HEK293 (cell line): ENCODE measurements at regions not wholly inside any gene's neighbourhood (a gene's known extent, or its start where the extent isn't known, plus 50 kb on each side); places are given as distances from the start of the nearest gene placed in this dataset.

Experiments
- GLIS2 ChIP-seq: fragments of 450-650 bp; formaldehyde crosslinking; IDR thresholded peaks from 2 replicates; pipeline ENCODE4 v1.5.1; 2016; ENCODE audit warnings: missing biosample characterization, missing genetic modification characterization
- HOXA7 ChIP-seq: sonication (generic); formaldehyde crosslinking; IDR thresholded peaks from 2 replicates; pipeline ENCODE4 v1.8.1; 2022; ENCODE audit warnings: missing genetic modification reagents, borderline replicate concordance
- REPIN1 ChIP-seq: fragments of 450-650 bp; formaldehyde crosslinking; IDR thresholded peaks from 2 replicates; pipeline ENCODE4 v1.5.1; 2017; ENCODE audit warnings: missing biosample characterization, missing genetic modification characterization, low read depth
- SCRT2 ChIP-seq: fragments of 450-650 bp; formaldehyde crosslinking; IDR thresholded peaks from 2 replicates; pipeline ENCODE4 v1.5.1; 2016; ENCODE audit warnings: missing biosample characterization, missing genetic modification characterization
- TCF7L2 ChIP-seq: IDR thresholded peaks from 2 replicates; pipeline ENCODE4 v1.6.1; 2011; ENCODE audit warnings: low read depth, mild to moderate bottlenecking, inconsistent platforms, low read length, moderate library complexity, borderline replicate concordance
- ZBTB7A ChIP-seq: fragments of 450-650 bp; formaldehyde crosslinking; IDR thresholded peaks from 2 replicates; pipeline ENCODE4 v1.5.1; 2016; ENCODE audit warnings: low read depth, missing biosample characterization, missing genetic modification characterization
- ZNF10 ChIP-seq: fragments of 450-650 bp; formaldehyde crosslinking; IDR thresholded peaks from 2 replicates; pipeline ENCODE4 v1.5.1; 2017; ENCODE audit warnings: missing biosample characterization, missing genetic modification characterization
- ZNF202 ChIP-seq: fragments of 450-650 bp; formaldehyde crosslinking; IDR thresholded peaks from 2 replicates; pipeline ENCODE4 v1.5.1; 2016; ENCODE audit warnings: missing biosample characterization, missing genetic modification characterization, borderline replicate concordance
- ZNF302 ChIP-seq: fragments of 450-650 bp; formaldehyde crosslinking; IDR thresholded peaks from 2 replicates; pipeline ENCODE4 v1.5.1; 2016; ENCODE audit warnings: missing biosample characterization, missing genetic modification characterization, low read depth
- TF ChIP-seq, protein P1 (sequence below): fragments of 450-650 bp; formaldehyde crosslinking; IDR thresholded peaks from 2 replicates; pipeline ENCODE4 v1.5.1; 2016; ENCODE audit warnings: missing biosample characterization, missing genetic modification characterization
- TF ChIP-seq, protein P2 (sequence below): fragments of 450-650 bp; formaldehyde crosslinking; IDR thresholded peaks from 2 replicates; pipeline ENCODE4 v1.5.1; 2016; ENCODE audit warnings: missing biosample characterization, missing genetic modification characterization
- TF ChIP-seq, protein P3 (sequence below): fragments of 450-650 bp; formaldehyde crosslinking; IDR thresholded peaks from 2 replicates; pipeline ENCODE4 v1.5.1; 2016; ENCODE audit warnings: missing biosample characterization, missing genetic modification characterization

DNA sequence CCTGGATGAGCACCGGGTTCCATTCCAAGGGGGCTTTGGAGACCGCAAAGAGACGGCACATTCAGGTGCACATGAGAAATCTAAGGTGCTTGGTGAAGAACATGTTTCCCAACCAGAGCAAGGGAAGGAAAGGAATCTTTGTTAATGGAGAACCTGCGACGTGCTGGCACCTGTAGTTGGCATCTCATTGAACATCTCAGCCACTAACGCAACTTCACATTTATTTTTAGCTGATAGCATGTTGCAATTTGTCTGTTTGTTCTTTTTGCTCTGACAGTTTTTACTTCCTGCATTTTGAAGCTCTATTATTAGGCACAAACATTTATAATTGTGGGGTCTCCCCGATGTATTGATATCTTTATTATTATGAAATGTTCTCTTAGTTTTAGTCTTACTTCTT lies 316.7 kb downstream of the TCERG1L start:
- TF ChIP-seq, protein P1, sequence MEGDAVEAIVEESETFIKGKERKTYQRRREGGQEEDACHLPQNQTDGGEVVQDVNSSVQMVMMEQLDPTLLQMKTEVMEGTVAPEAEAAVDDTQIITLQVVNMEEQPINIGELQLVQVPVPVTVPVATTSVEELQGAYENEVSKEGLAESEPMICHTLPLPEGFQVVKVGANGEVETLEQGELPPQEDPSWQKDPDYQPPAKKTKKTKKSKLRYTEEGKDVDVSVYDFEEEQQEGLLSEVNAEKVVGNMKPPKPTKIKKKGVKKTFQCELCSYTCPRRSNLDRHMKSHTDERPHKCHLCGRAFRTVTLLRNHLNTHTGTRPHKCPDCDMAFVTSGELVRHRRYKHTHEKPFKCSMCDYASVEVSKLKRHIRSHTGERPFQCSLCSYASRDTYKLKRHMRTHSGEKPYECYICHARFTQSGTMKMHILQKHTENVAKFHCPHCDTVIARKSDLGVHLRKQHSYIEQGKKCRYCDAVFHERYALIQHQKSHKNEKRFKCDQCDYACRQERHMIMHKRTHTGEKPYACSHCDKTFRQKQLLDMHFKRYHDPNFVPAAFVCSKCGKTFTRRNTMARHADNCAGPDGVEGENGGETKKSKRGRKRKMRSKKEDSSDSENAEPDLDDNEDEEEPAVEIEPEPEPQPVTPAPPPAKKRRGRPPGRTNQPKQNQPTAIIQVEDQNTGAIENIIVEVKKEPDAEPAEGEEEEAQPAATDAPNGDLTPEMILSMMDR (tag by site-specific recombination), result no peak
- TF ChIP-seq REPIN1 (no peak), GLIS2 (tag by site-specific recombination) (no peak), ZNF10 (tag by site-specific recombination) (no peak), ZBTB7A (no peak), SCRT2 (tag by site-specific recombination) (no peak), ZNF202 (no peak), ZNF302 (tag by site-specific recombination) (no peak), HOXA7 (CRISPR knock-in tag) (no peak), TCF7L2 (no peak)
- TF ChIP-seq, protein P2, sequence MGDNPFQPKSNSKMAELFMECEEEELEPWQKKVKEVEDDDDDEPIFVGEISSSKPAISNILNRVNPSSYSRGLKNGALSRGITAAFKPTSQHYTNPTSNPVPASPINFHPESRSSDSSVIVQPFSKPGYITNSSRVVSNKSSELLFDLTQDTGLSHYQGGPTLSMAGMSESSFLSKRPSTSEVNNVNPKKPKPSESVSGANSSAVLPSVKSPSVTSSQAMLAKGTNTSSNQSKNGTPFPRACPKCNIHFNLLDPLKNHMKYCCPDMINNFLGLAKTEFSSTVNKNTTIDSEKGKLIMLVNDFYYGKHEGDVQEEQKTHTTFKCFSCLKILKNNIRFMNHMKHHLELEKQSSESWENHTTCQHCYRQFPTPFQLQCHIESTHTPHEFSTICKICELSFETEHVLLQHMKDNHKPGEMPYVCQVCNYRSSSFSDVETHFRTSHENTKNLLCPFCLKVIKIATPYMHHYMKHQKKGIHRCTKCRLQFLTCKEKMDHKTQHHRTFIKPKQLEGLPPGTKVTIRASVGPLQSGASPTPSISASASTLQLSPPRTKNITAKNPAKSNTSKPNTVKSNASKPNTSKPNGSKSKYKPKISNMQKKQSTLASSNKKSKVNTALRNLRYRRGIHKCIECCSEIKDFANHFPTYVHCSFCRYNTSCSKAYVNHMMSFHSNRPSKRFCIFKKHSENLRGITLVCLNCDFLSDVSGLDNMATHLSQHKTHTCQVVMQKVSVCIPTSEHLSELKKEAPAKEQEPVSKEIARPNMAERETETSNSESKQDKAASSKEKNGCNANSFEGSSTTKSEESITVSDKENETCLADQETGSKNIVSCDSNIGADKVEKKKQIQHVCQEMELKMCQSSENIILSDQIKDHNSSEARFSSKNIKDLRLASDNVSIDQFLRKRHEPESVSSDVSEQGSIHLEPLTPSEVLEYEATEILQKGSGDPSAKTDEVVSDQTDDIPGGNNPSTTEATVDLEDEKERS (tag by site-specific recombination), result no peak
- TF ChIP-seq, protein P3, sequence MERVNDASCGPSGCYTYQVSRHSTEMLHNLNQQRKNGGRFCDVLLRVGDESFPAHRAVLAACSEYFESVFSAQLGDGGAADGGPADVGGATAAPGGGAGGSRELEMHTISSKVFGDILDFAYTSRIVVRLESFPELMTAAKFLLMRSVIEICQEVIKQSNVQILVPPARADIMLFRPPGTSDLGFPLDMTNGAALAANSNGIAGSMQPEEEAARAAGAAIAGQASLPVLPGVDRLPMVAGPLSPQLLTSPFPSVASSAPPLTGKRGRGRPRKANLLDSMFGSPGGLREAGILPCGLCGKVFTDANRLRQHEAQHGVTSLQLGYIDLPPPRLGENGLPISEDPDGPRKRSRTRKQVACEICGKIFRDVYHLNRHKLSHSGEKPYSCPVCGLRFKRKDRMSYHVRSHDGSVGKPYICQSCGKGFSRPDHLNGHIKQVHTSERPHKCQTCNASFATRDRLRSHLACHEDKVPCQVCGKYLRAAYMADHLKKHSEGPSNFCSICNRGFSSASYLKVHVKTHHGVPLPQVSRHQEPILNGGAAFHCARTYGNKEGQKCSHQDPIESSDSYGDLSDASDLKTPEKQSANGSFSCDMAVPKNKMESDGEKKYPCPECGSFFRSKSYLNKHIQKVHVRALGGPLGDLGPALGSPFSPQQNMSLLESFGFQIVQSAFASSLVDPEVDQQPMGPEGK (tag by site-specific recombination), result no peak
